Natural killer cell treated with Interleukin-12 subunit alpha and Interleukin-12 subunit beta and Interleukin-15 and Interleukin-18, amount 100 ng/mL, for 72 hours (primary cell): ENCODE measurements at regions not wholly inside any gene's neighbourhood (a gene's known extent, or its start where the extent isn't known, plus 50 kb on each side); places are given as distances from the start of the nearest gene placed in this dataset.

ENCODE experiments used
- ATAC-seq, 2 donors: fragments of 150-1000 bp; cut with Tn5 transposase in 1 of 2; sonication (Bioruptor Pico), chemical (Tn5 transposase) in 1 of 2; 2 replicates each; pipeline ENCODE4 v1.10.0; 2021
- DNase-seq: peaks from one replicate; pipeline ENCODE4 v3.0.0; 2022; ENCODE audit warnings: low spot score
- H3K27ac Mint-ChIP-seq, 2 donors: 1 replicate in 1 of 2; 2 replicates in 1 of 2; pipeline ENCODE4 v1.8.0; 2022; ENCODE audit warnings: mixed read lengths in 2 of 2, mild to moderate bottlenecking in 1 of 2, moderate library complexity in 1 of 2
- H3K27me3 Mint-ChIP-seq, 2 donors: 1 replicate in 1 of 2; 2 replicates in 1 of 2; pipeline ENCODE4 v1.8.0; 2022; ENCODE audit warnings: mixed read lengths in 2 of 2
- H3K36me3 Mint-ChIP-seq: one replicate; pipeline ENCODE4 v1.8.0; 2022; ENCODE audit warnings: mixed read lengths
- H3K4me1 Mint-ChIP-seq, 2 donors: 1 replicate in 1 of 2; 2 replicates in 1 of 2; pipeline ENCODE4 v1.8.0; 2022; ENCODE audit warnings: low read depth in 2 of 2, mixed read lengths in 2 of 2, mild to moderate bottlenecking in 1 of 2
- H3K4me3 Mint-ChIP-seq: one replicate; pipeline ENCODE4 v1.8.0; 2022; ENCODE audit warnings: mixed read lengths
- H3K9me3 Mint-ChIP-seq: 2 replicates; pipeline ENCODE4 v1.8.0; 2022; ENCODE audit warnings: mixed read lengths

GRCh38 chr21:17402937-17403336 is 109.9 kb upstream of the CXADR start:
- Mint-ChIP-seq H3K9me3 (no peaks in the 10 kb centered on the region), H3K4me3 (no peak overlapping the region), H3K4me1 (no peaks in the 10 kb centered on the region), H3K27me3 (no peaks in the 10 kb centered on the region), H3K36me3 (no peaks in the 10 kb centered on the region), H3K27ac (no peak overlapping the region)
- ATAC-seq (no peak), DNase-seq (no peak)

GRCh38 chr21:17406202-17406601 is 106.6 kb upstream of the CXADR start:
- no peak for DNase-seq
- H3K27me3 Mint-ChIP-seq: no peaks in the 10 kb centered on the region
- H3K36me3 Mint-ChIP-seq: no peaks in the 10 kb centered on the region
- ATAC-seq: no peak
- no peak overlapping the region for H3K4me3 Mint-ChIP-seq
- H3K9me3 Mint-ChIP-seq: no peaks in the 10 kb centered on the region
- H3K4me1 Mint-ChIP-seq: no peaks in the 10 kb centered on the region
- no peak overlapping the region for H3K27ac Mint-ChIP-seq

GRCh38 chr21:17414766-17415165 is 98.1 kb upstream of the CXADR start:
- no peaks in the 10 kb centered on the region for H3K27me3 Mint-ChIP-seq
- ATAC-seq (no peak), DNase-seq (no peak)
- peaks cover 11% of the 10 kb centered on the region for H3K9me3 Mint-ChIP-seq
- no peaks in the 10 kb centered on the region for H3K4me1 Mint-ChIP-seq
- H3K27ac Mint-ChIP-seq: no peak overlapping the region
- no peak overlapping the region for H3K4me3 Mint-ChIP-seq
- no peaks in the 10 kb centered on the region for H3K36me3 Mint-ChIP-seq

GRCh38 chr21:17416139-17416538 is 96.7 kb upstream of the CXADR start:
- no peak for DNase-seq

GRCh38 chr21:17422931-17423330 is 89.9 kb upstream of the CXADR start:
- no peaks in the 10 kb centered on the region for H3K4me1 Mint-ChIP-seq

More at GRCh38 chr21:17416139-17416538, 96.7 kb upstream of the CXADR start:
- H3K4me3 Mint-ChIP-seq: no peak overlapping the region
- H3K27me3 Mint-ChIP-seq: no peaks in the 10 kb centered on the region
- peaks cover 11% of the 10 kb centered on the region for H3K9me3 Mint-ChIP-seq
- no peaks in the 10 kb centered on the region for H3K36me3 Mint-ChIP-seq
- H3K4me1 Mint-ChIP-seq: no peaks in the 10 kb centered on the region
- H3K27ac Mint-ChIP-seq: no peak overlapping the region
- no peak for ATAC-seq

GRCh38 chr21:17427157-17427556 is 85.7 kb upstream of the CXADR start:
- DNase-seq (no peak), ATAC-seq (no peak)
- Mint-ChIP-seq H3K4me3 (no peak overlapping the region), H3K27me3 (no peaks in the 10 kb centered on the region), H3K4me1 (no peaks in the 10 kb centered on the region), H3K27ac (no peak overlapping the region), H3K9me3 (peaks cover 3% of the 10 kb centered on the region), H3K36me3 (no peaks in the 10 kb centered on the region)

More at GRCh38 chr21:17422931-17423330, 89.9 kb upstream of the CXADR start:
- Mint-ChIP-seq H3K4me3 (no peak overlapping the region), H3K27me3 (no peaks in the 10 kb centered on the region), H3K27ac (no peak overlapping the region), H3K36me3 (no peaks in the 10 kb centered on the region), H3K9me3 (peaks cover 3% of the 10 kb centered on the region)
- DNase-seq (no peak), ATAC-seq (no peak)

GRCh38 chr21:17427831-17428483 is 84.9 kb upstream of the CXADR start:
- no peaks in the 10 kb centered on the region for H3K27me3 Mint-ChIP-seq
- H3K4me3 Mint-ChIP-seq: no peak overlapping the region
- H3K36me3 Mint-ChIP-seq: no peaks in the 10 kb centered on the region
- no peaks in the 10 kb centered on the region for H3K4me1 Mint-ChIP-seq
- ATAC-seq (no peak), DNase-seq (no peak)
- H3K27ac Mint-ChIP-seq: no peak overlapping the region
- H3K9me3 Mint-ChIP-seq: peaks cover 3% of the 10 kb centered on the region

GRCh38 chr21:17428484-17428869 is 84.4 kb upstream of the CXADR start:
- H3K27ac Mint-ChIP-seq: no peak overlapping the region
- H3K27me3 Mint-ChIP-seq: no peaks in the 10 kb centered on the region
- H3K4me3 Mint-ChIP-seq: no peak overlapping the region
- no peaks in the 10 kb centered on the region for H3K4me1 Mint-ChIP-seq
- no peaks in the 10 kb centered on the region for H3K36me3 Mint-ChIP-seq
- ATAC-seq: no peak
- peaks cover 3% of the 10 kb centered on the region for H3K9me3 Mint-ChIP-seq
- DNase-seq: no peak

GRCh38 chr21:17428980-17429379 is 83.9 kb upstream of the CXADR start:
- H3K27me3 Mint-ChIP-seq: no peaks in the 10 kb centered on the region
- H3K9me3 Mint-ChIP-seq: peaks cover 3% of the 10 kb centered on the region
- no peak for DNase-seq
- no peaks in the 10 kb centered on the region for H3K36me3 Mint-ChIP-seq
- no peaks in the 10 kb centered on the region for H3K4me1 Mint-ChIP-seq
- no peak for ATAC-seq
- no peak overlapping the region for H3K4me3 Mint-ChIP-seq
- H3K27ac Mint-ChIP-seq: no peak overlapping the region

- ATAC-seq: no peak
- DNase-seq: no peak
These were observed 82.9 kb upstream of the CXADR start for GRCh38 chr21:17429936-17430335.

GRCh38 chr21:17432732-17433057 is 80.1 kb upstream of the CXADR start:
- Mint-ChIP-seq H3K9me3 (no peaks in the 10 kb centered on the region), H3K36me3 (no peaks in the 10 kb centered on the region), H3K27ac (no peak overlapping the region), H3K4me1 (no peaks in the 10 kb centered on the region), H3K27me3 (peaks cover 0 to 5% of the 10 kb centered on the region in 2 donors), H3K4me3 (no peak overlapping the region)
- DNase-seq (no peak), ATAC-seq (no peak)

More at GRCh38 chr21:17429936-17430335, 82.9 kb upstream of the CXADR start:
- H3K27me3 Mint-ChIP-seq: no peaks in the 10 kb centered on the region
- no peaks in the 10 kb centered on the region for H3K36me3 Mint-ChIP-seq
- no peak overlapping the region for H3K4me3 Mint-ChIP-seq
- no peak overlapping the region for H3K27ac Mint-ChIP-seq
- H3K9me3 Mint-ChIP-seq: peaks cover 3% of the 10 kb centered on the region
- H3K4me1 Mint-ChIP-seq: no peaks in the 10 kb centered on the region

- ATAC-seq (no peak), DNase-seq (no peak)
- Mint-ChIP-seq H3K27me3 (peaks cover 0 to 5% of the 10 kb centered on the region in 2 donors), H3K4me3 (no peak overlapping the region), H3K27ac (no peak overlapping the region), H3K36me3 (no peaks in the 10 kb centered on the region), H3K9me3 (no peaks in the 10 kb centered on the region), H3K4me1 (no peaks in the 10 kb centered on the region)
These were observed 79.1 kb upstream of the CXADR start for GRCh38 chr21:17433730-17434129.

- no peak for DNase-seq
- ATAC-seq: no peak
- Mint-ChIP-seq H3K4me3 (no peak overlapping the region), H3K9me3 (no peaks in the 10 kb centered on the region), H3K27me3 (peaks cover 0 to 5% of the 10 kb centered on the region in 2 donors), H3K4me1 (no peaks in the 10 kb centered on the region), H3K27ac (no peak overlapping the region), H3K36me3 (no peaks in the 10 kb centered on the region)
These were observed 77.0 kb upstream of the CXADR start for GRCh38 chr21:17435565-17436543.

GRCh38 chr21:17436626-17437111 is 76.2 kb upstream of the CXADR start:
- Mint-ChIP-seq H3K4me3 (no peak overlapping the region), H3K9me3 (no peaks in the 10 kb centered on the region), H3K27me3 (peaks cover 0 to 5% of the 10 kb centered on the region in 2 donors), H3K4me1 (no peaks in the 10 kb centered on the region), H3K36me3 (no peaks in the 10 kb centered on the region), H3K27ac (no peak overlapping the region)
- ATAC-seq (no peak), DNase-seq (no peak)
